ENCODE measurements at regions not wholly inside any gene's neighbourhood (a gene's known extent, or its start where the extent isn't known, plus 50 kb on each side); places are given as distances from the start of the nearest gene placed in this dataset.

DNA sequence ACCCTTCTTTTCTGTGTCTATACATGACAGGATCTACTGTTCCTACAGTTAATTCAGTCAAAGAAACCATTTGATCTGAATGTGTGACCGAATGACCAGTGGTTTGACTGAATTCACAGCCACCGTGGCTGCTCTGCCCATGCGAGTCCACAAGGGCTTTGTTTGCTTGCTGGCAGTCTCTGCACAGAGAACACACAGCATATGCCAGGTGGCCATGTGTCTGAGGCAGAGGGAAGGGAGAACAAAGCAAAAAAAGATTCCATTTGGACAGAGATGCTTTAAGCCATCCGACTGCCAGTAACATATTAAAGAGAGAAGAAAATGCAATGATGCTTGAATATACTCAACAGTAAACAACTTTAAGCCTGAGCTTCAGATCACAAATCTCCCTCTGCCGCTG lies 737.8 kb upstream of the CXADR start:
- H3K36me3 ChIP-seq, result no peaks in the 10 kb centered on the region
- H3K9me3 ChIP-seq (ENCODE audit: low read depth), result no peaks in the 10 kb centered on the region
- no peak overlapping the region for H3K4me3 ChIP-seq
- H3K4me1 ChIP-seq (ENCODE audit: low read depth), result no peaks in the 10 kb centered on the region
- H3K27ac ChIP-seq, result no peak overlapping the region
- no peak for DNase-seq (ENCODE audit: low read depth in 1 of 2, low spot score in 1 of 2)
- H3K27me3 ChIP-seq, result no peaks in the 10 kb centered on the region
- TF ChIP-seq, protein P1, sequence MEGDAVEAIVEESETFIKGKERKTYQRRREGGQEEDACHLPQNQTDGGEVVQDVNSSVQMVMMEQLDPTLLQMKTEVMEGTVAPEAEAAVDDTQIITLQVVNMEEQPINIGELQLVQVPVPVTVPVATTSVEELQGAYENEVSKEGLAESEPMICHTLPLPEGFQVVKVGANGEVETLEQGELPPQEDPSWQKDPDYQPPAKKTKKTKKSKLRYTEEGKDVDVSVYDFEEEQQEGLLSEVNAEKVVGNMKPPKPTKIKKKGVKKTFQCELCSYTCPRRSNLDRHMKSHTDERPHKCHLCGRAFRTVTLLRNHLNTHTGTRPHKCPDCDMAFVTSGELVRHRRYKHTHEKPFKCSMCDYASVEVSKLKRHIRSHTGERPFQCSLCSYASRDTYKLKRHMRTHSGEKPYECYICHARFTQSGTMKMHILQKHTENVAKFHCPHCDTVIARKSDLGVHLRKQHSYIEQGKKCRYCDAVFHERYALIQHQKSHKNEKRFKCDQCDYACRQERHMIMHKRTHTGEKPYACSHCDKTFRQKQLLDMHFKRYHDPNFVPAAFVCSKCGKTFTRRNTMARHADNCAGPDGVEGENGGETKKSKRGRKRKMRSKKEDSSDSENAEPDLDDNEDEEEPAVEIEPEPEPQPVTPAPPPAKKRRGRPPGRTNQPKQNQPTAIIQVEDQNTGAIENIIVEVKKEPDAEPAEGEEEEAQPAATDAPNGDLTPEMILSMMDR (IDR thresholded peaks at IDR 0.05; ENCODE audit: low read depth, low read length), result no peak

DNA sequence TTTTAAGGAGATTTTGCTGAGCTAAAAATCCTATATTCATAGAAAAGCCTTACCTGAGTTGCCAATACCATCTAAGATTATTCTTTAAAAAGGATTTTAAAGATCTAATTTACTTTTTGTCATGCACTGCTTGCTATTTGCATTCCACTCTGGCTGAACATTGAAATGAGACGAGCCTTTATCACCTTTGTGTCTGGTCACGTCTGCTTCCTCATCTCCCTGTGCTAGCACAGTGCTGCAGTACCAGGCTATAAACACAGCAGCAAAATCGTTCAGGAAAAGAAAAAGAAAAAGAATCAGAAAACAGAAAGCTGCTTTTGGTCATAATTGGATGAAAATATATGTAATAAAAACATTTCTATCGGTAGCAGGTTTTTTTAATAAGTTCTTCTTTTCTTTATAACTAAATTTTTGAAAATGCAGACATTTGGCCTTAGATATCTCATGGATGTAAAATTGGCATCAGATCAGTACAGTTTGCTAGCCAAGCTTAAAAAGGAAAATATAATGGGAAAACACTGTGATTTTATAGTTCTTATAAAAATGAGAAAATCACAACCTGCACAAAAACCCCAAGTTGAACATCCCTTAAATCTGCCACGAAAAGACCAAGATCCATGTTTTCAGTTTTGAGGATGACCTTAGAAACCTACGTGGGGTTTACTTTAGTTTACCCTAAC lies 735.7 kb upstream of the CXADR start:
- Histone ChIP-seq H3K4me3 (no peak overlapping the region), H3K27ac (no peak overlapping the region), H3K36me3 (no peaks in the 10 kb centered on the region), H3K27me3 (no peaks in the 10 kb centered on the region), H3K9me3 (ENCODE audit: low read depth) (no peaks in the 10 kb centered on the region), H3K4me1 (ENCODE audit: low read depth) (no peaks in the 10 kb centered on the region)
- TF ChIP-seq, protein P1 (IDR thresholded peaks at IDR 0.05; ENCODE audit: low read depth, low read length), result no peak
- no peak for DNase-seq (ENCODE audit: low read depth in 1 of 2, low spot score in 1 of 2)

DNA sequence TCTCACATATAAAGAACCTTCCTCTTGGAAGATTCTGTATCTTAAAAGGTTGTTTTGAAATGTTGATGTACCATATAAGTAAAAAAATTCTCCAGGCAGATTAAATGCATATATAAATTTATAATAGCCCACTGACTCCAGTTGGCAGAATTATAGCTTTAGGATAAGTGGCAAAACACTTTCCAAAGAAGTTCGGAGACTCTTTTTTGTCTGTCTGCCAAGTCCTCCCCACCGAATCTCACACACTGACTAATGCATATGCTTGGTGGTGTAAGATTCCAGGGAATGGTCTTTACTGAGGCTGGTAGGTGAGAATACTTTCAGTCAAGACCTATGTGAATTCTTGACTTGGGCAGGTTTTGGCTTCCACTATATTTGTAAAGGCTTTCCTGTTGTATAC lies 724.3 kb upstream of the CXADR start:
- TF ChIP-seq, protein P1 (IDR thresholded peaks at IDR 0.05; ENCODE audit: low read depth, low read length), result no peak
- Histone ChIP-seq H3K4me1 (ENCODE audit: low read depth) (no peaks in the 10 kb centered on the region), H3K27me3 (no peaks in the 10 kb centered on the region), H3K4me3 (no peak overlapping the region), H3K9me3 (ENCODE audit: low read depth) (no peaks in the 10 kb centered on the region), H3K27ac (no peak overlapping the region), H3K36me3 (no peaks in the 10 kb centered on the region)
- no peak for DNase-seq (ENCODE audit: low read depth in 1 of 2, low spot score in 1 of 2)

DNA sequence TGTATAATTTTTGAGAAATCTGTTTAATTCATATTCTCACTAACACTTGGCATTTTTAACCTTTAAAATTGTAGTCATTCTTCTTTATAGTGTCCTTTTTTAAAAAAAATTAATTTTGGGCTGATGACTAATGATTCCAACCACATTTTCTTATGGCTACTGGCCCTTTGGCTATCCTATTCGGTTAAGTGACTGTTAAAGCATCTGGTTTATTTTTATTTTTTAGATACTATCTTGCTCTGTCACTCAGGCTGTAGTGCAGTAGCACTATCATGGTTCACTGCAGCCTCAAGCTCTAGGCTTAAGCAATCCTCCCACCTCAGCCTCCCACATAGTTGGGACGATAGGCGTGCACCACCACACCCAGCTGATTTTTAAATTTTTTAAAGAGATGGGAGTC lies 723.2 kb upstream of the CXADR start:
- Histone ChIP-seq H3K27me3 (no peaks in the 10 kb centered on the region), H3K4me1 (ENCODE audit: low read depth) (no peaks in the 10 kb centered on the region), H3K4me3 (no peak overlapping the region), H3K9me3 (ENCODE audit: low read depth) (no peaks in the 10 kb centered on the region), H3K27ac (no peak overlapping the region), H3K36me3 (no peaks in the 10 kb centered on the region)
- no peak for DNase-seq (ENCODE audit: low read depth in 1 of 2, low spot score in 1 of 2)
- TF ChIP-seq, protein P1 (IDR thresholded peaks at IDR 0.05; ENCODE audit: low read depth, low read length), result no peak

DNA sequence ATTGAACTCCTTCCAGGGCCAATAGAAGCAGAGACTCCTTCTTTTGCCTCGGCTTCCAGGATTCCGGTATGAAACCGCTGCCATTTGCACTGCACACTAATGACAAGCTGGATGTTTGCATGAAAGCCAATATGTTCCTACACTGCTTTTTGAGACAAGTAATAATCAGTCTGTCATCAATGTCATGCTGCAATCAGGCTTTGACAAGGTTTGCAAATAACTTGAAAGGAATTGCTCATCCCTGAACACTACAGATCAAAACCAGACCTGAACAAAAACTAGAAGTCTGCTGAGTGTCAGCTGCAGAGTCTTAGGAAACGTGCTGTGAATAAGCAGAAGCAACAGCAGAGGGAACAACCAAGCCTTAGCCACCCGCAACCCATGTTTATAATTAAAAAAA lies 720.7 kb upstream of the CXADR start:
- Histone ChIP-seq H3K4me3 (no peak overlapping the region), H3K27ac (no peak overlapping the region), H3K4me1 (ENCODE audit: low read depth) (no peaks in the 10 kb centered on the region), H3K36me3 (no peaks in the 10 kb centered on the region), H3K27me3 (no peaks in the 10 kb centered on the region), H3K9me3 (ENCODE audit: low read depth) (no peaks in the 10 kb centered on the region)
- no peak for DNase-seq (ENCODE audit: low read depth in 1 of 2, low spot score in 1 of 2)
- TF ChIP-seq, protein P1 (IDR thresholded peaks at IDR 0.05; ENCODE audit: low read depth, low read length), result no peak
